ENCODE measurements at regions not wholly inside any gene's neighbourhood (a gene's known extent, or its start where the extent isn't known, plus 50 kb on each side); places are given as distances from the start of the nearest gene placed in this dataset.
"Not testable (repeated sequence)": the region's sequence is repeated elsewhere in the genome, so short reads cannot be mapped to it uniquely, and the experiment has no call there.

DNA sequence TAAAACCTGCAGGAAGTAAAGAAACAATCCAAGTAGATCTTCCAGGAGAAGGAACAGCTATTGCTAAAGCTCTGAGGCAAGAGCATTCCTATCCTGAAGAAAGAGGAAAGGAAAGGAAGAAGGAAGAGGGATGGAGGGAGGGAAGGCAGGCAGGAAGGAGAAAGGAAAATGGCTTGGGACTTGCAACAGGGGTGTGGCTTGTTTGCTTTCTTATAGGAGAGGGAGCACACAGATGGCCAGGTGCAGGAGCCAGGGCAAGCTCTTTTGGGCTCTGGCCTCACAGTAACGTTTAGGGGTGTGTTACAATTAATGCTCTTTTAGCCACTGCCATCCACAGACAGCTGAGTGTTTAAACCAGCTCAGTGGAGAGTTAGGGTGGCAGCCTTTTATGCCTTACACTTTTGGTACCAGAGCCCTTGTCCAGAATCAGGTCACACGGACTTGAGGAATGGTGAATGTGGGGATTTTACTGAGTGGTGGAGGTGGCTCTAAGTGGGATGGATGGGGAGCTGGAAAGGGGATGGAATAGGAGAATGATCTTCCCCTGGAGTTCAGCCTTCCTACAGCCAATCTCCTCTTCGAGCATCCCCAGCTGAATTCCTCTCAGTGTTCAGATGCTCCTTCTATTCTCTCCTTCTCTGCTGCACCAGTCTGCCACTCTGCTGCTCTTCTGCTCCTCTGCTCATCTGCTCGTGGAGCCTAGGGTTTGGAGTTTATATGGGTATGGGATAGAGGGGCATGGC, 108.7 kb upstream of the SLC39A10 start:
- H3K27me3 ChIP-seq (replicated peaks; ENCODE audit: insufficient read depth, low read length) = no peaks in the 10 kb centered on the region
- no peaks in the 10 kb centered on the region for H3K36me3 ChIP-seq (replicated peaks; ENCODE audit: insufficient read depth, low read length)
- no peak overlapping the region for H3K27ac ChIP-seq (ENCODE audit: low read length)
- H3K4me2 ChIP-seq (ENCODE audit: low read depth, low read length) = no peak overlapping the region
- no peak overlapping the region for H3K4me3 ChIP-seq (ENCODE audit: low read length)
- no peaks in the 10 kb centered on the region for H3K4me1 ChIP-seq (ENCODE audit: low read length)
- no peaks in the 10 kb centered on the region for H3K9me2 ChIP-seq (replicated peaks; ENCODE audit: insufficient read depth, low read length)
- no peak for TF ChIP-seq EZH2 (optimal IDR thresholded peaks at IDR 0.05; ENCODE audit: low read depth, low read length)
- TF ChIP-seq, protein P1, sequence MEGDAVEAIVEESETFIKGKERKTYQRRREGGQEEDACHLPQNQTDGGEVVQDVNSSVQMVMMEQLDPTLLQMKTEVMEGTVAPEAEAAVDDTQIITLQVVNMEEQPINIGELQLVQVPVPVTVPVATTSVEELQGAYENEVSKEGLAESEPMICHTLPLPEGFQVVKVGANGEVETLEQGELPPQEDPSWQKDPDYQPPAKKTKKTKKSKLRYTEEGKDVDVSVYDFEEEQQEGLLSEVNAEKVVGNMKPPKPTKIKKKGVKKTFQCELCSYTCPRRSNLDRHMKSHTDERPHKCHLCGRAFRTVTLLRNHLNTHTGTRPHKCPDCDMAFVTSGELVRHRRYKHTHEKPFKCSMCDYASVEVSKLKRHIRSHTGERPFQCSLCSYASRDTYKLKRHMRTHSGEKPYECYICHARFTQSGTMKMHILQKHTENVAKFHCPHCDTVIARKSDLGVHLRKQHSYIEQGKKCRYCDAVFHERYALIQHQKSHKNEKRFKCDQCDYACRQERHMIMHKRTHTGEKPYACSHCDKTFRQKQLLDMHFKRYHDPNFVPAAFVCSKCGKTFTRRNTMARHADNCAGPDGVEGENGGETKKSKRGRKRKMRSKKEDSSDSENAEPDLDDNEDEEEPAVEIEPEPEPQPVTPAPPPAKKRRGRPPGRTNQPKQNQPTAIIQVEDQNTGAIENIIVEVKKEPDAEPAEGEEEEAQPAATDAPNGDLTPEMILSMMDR (IDR thresholded peaks at IDR 0.05; ENCODE audit: low read length) = no peak
- no peak for TF ChIP-seq EZH2phosphoT487 (IDR thresholded peaks at IDR 0.05; ENCODE audit: low read length)
- H2AFZ ChIP-seq (ENCODE audit: low read length) = no peak overlapping the region
- H4K20me1 ChIP-seq (ENCODE audit: insufficient read depth, low read length) = no peaks in the 10 kb centered on the region
- no peak overlapping the region for H3K9ac ChIP-seq (ENCODE audit: low read length)
- DNase-seq = no peak
- H3K79me2 ChIP-seq (ENCODE audit: low read length) = no peaks in the 10 kb centered on the region
- H3F3A ChIP-seq (ENCODE audit: insufficient read depth, low read length) = no peaks in the 10 kb centered on the region
- H3K9me3 ChIP-seq (replicated peaks; ENCODE audit: insufficient read depth, low read length) = no peaks in the 10 kb centered on the region

DNA sequence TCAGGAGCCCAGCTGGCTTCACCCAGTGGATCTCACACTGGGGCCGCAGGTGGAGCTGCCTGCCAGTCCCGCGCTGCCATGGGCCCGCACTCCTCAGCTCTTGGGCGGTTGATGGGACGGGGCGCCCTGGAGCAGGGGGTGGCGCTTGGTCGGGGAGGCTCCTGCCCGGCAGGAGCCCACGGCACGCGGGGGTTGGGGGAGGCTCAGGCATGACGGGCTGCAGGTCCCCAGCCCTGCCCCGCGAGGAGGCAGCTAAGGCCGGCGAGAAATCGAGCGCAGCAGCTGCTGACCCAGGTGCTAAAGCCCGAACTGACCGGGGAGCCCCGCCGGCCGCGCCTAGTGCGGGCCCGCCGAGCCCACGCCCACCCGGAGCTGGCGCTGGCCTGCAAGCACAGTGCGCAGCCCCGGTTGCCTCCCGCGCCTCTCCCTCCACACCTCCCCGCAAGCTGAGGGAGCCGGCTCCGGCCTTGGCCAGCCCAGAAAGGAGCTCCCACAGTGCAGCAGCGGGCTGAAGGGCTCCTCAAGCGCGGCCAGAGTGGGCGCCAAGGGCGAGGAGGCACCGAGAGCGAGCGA, 109.7 kb upstream of the SLC39A10 start:
- H3K4me1 ChIP-seq (ENCODE audit: low read length); H3K4me3 ChIP-seq (ENCODE audit: low read length): not testable (repeated sequence)

DNA sequence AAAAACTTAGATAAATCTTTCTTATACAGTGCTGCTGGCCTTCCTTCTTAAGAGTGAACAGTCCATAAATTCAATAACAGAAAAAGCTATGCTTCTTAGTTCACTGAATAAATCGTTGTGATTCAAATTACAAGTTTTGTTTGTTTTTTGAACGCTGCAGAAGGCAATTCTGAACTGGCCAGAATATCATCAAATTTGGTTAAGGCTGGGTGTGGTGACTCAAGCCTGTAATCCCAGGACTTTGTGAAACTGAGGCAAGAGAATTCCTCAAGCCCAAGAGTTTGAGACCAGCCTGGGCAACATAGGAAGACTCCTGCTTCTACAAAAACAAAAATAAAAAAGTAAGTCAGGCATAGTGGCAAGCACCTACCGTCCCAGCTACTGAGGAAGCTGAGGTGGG, 111.2 kb upstream of the SLC39A10 start:
- H2AFZ ChIP-seq (ENCODE audit: low read length) = no peak overlapping the region
- no peaks in the 10 kb centered on the region for H3F3A ChIP-seq (ENCODE audit: insufficient read depth, low read length)
- H3K4me3 ChIP-seq (ENCODE audit: low read length) = no peak overlapping the region
- H3K79me2 ChIP-seq (ENCODE audit: low read length) = no peaks in the 10 kb centered on the region
- DNase-seq = no peak
- H3K27ac ChIP-seq (ENCODE audit: low read length) = no peak overlapping the region
- H3K4me2 ChIP-seq (ENCODE audit: low read depth, low read length) = no peak overlapping the region
- H3K36me3 ChIP-seq (replicated peaks; ENCODE audit: insufficient read depth, low read length) = no peaks in the 10 kb centered on the region
- no peaks in the 10 kb centered on the region for H3K27me3 ChIP-seq (replicated peaks; ENCODE audit: insufficient read depth, low read length)
- no peaks in the 10 kb centered on the region for H3K9me3 ChIP-seq (replicated peaks; ENCODE audit: insufficient read depth, low read length)
- TF ChIP-seq EZH2phosphoT487 (IDR thresholded peaks at IDR 0.05; ENCODE audit: low read length) (no peak), EZH2 (optimal IDR thresholded peaks at IDR 0.05; ENCODE audit: low read depth, low read length) (no peak)
- TF ChIP-seq, protein P1 (IDR thresholded peaks at IDR 0.05; ENCODE audit: low read length) = no peak
- no peaks in the 10 kb centered on the region for H3K4me1 ChIP-seq (ENCODE audit: low read length)
- no peaks in the 10 kb centered on the region for H4K20me1 ChIP-seq (ENCODE audit: insufficient read depth, low read length)
- H3K9ac ChIP-seq (ENCODE audit: low read length) = no peak overlapping the region
- H3K9me2 ChIP-seq (replicated peaks; ENCODE audit: insufficient read depth, low read length) = no peaks in the 10 kb centered on the region

More for the DNA sequence above, 109.7 kb upstream of the SLC39A10 start:
- not testable (repeated sequence) for H3K9ac ChIP-seq (ENCODE audit: low read length); H3K9me3 ChIP-seq (replicated peaks; ENCODE audit: insufficient read depth, low read length); H3F3A ChIP-seq (ENCODE audit: insufficient read depth, low read length); H3K4me2 ChIP-seq (ENCODE audit: low read depth, low read length); H4K20me1 ChIP-seq (ENCODE audit: insufficient read depth, low read length); H2AFZ ChIP-seq (ENCODE audit: low read length); H3K9me2 ChIP-seq (replicated peaks; ENCODE audit: insufficient read depth, low read length); H3K79me2 ChIP-seq (ENCODE audit: low read length); H3K27me3 ChIP-seq (replicated peaks; ENCODE audit: insufficient read depth, low read length); DNase-seq; H3K36me3 ChIP-seq (replicated peaks; ENCODE audit: insufficient read depth, low read length); H3K27ac ChIP-seq (ENCODE audit: low read length)
